Right lobe of liver (tissue), 4 donors: ENCODE measurements at regions not wholly inside any gene's neighbourhood (a gene's known extent, or its start where the extent isn't known, plus 50 kb on each side); places are given as distances from the start of the nearest gene placed in this dataset.

Source experiments
- POLR2A ChIP-seq: fragments of 450-650 bp; IDR thresholded peaks from one replicate; pipeline ENCODE4 v1.6.1; 2017; ENCODE audit warnings: antibody characterized with exemption, mild to moderate bottlenecking
- TF ChIP-seq, protein P1 (sequence below), 4 donors: fragments of 200-600 bp in 3 of 4; fragments of 450-650 bp in 1 of 4; IDR thresholded peaks; one replicate each; pipeline versions ENCODE4 v1.5.1 to v1.8.0; 2016 to 2022; ENCODE audit warnings: antibody characterized with exemption in 4 of 4, mild to moderate bottlenecking in 2 of 4
- donor health status: DM: no; HTN: no; CAD: no.
- donor health status: DM: no; HTN: no; CAD: no.
- donor health status: DM: no; HTN: yes; CAD: no.

DNA sequence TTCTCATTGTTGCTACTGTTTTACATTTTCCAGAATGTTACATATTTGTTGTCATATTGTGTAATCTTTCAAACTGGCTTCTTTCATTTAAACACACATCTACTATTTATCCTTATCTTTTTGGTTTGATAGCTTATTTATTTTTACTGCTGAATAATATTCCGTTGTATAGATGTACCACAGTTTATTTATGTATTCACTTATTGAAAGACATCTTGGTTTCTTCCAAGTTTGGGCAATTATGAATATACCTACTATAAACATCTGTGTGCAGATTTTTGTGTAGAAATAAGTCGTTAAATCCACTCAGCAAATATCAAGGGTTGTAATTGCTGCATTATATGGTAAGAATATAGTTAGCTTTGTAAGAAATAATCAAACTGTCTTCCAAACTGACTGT lies 669.2 kb downstream of the TNS3 start:
- TF ChIP-seq, protein P1, sequence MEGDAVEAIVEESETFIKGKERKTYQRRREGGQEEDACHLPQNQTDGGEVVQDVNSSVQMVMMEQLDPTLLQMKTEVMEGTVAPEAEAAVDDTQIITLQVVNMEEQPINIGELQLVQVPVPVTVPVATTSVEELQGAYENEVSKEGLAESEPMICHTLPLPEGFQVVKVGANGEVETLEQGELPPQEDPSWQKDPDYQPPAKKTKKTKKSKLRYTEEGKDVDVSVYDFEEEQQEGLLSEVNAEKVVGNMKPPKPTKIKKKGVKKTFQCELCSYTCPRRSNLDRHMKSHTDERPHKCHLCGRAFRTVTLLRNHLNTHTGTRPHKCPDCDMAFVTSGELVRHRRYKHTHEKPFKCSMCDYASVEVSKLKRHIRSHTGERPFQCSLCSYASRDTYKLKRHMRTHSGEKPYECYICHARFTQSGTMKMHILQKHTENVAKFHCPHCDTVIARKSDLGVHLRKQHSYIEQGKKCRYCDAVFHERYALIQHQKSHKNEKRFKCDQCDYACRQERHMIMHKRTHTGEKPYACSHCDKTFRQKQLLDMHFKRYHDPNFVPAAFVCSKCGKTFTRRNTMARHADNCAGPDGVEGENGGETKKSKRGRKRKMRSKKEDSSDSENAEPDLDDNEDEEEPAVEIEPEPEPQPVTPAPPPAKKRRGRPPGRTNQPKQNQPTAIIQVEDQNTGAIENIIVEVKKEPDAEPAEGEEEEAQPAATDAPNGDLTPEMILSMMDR (IDR thresholded peaks at IDR 0.05) = no peak
- TF ChIP-seq POLR2A = no peak
